H9 (cell line): ENCODE measurements at regions not wholly inside any gene's neighbourhood (a gene's known extent, or its start where the extent isn't known, plus 50 kb on each side); places are given as distances from the start of the nearest gene placed in this dataset.

Source experiments
- DNase-seq: peaks from one replicate; pipeline ENCODE4 v3.0.0-alpha.2; 2017
- H2AFZ ChIP-seq: one replicate; pipeline ENCODE4 v1.6.1; 2013; ENCODE audit warnings: mild to moderate bottlenecking, low read length, control low read depth, moderate library complexity
- H2AK5ac ChIP-seq: 2 replicates; pipeline ENCODE4 v1.6.1; 2013; ENCODE audit warnings: low read length, control low read depth, mixed read lengths; ENCODE audit not compliant: insufficient read length
- H2BK120ac ChIP-seq: one replicate; pipeline ENCODE4 v1.6.1; 2013; ENCODE audit warnings: low read depth, mild to moderate bottlenecking, low read length, control low read depth, inconsistent platforms; ENCODE audit not compliant: poor library complexity, severe bottlenecking
- H2BK12ac ChIP-seq: 2 replicates; pipeline ENCODE4 v1.6.1; 2013; ENCODE audit warnings: low read length, control low read depth, mixed read lengths, low read depth; ENCODE audit not compliant: insufficient read length
- H2BK15ac ChIP-seq: 2 replicates; pipeline ENCODE4 v1.6.1; 2013; ENCODE audit warnings: low read depth, low read length, control low read depth
- H2BK20ac ChIP-seq: one replicate; pipeline ENCODE4 v1.6.1; 2013; ENCODE audit warnings: low read depth, mild to moderate bottlenecking, low read length, control low read depth, inconsistent platforms; ENCODE audit not compliant: poor library complexity, severe bottlenecking
- H2BK5ac ChIP-seq: 2 replicates; pipeline ENCODE4 v1.6.1; 2013; ENCODE audit warnings: low read length, control low read depth, mixed read lengths; ENCODE audit not compliant: insufficient read length
- H3K14ac ChIP-seq: 2 replicates; pipeline ENCODE4 v1.6.1; 2013; ENCODE audit warnings: low read length, control low read depth; ENCODE audit not compliant: insufficient read depth
- H3K18ac ChIP-seq: 2 replicates; pipeline ENCODE4 v1.6.1; 2013; ENCODE audit warnings: low read depth, mild to moderate bottlenecking, mixed read lengths, low read length, control low read depth; ENCODE audit not compliant: insufficient read length
- H3K23ac ChIP-seq: 2 replicates; pipeline ENCODE4 v1.6.1; 2013; ENCODE audit warnings: low read length, control low read depth, mixed read lengths, low read depth; ENCODE audit not compliant: insufficient read length
- H3K23me2 ChIP-seq: 2 replicates; pipeline ENCODE4 v1.6.1; 2013; ENCODE audit warnings: low read depth, mild to moderate bottlenecking, mixed read lengths, low read length, control low read depth; ENCODE audit not compliant: insufficient read length, poor library complexity, severe bottlenecking
- H3K27ac ChIP-seq: 2 replicates; pipeline ENCODE4 v1.5.1; 2013; ENCODE audit warnings: low read length, control low read depth, mixed read lengths, low read depth; ENCODE audit not compliant: insufficient read length
- H3K27me3 ChIP-seq: 2 replicates; pipeline ENCODE4 v1.6.1; 2013; ENCODE audit warnings: low read length, control low read depth, inconsistent platforms; ENCODE audit not compliant: insufficient read depth
- H3K4ac ChIP-seq: 2 replicates; pipeline ENCODE4 v1.6.1; 2013; ENCODE audit warnings: low read depth, mild to moderate bottlenecking, control low read depth, inconsistent platforms, low read length, moderate library complexity
- H3K4me1 ChIP-seq: 2 replicates; pipeline ENCODE4 v1.6.1; 2013; ENCODE audit warnings: low read length, control low read depth, inconsistent platforms; ENCODE audit not compliant: insufficient read depth
- H3K4me2 ChIP-seq: 2 replicates; pipeline ENCODE4 v1.6.1; 2013; ENCODE audit warnings: low read length, control low read depth, mixed read lengths; ENCODE audit not compliant: insufficient read length, insufficient read depth
- H3K56ac ChIP-seq: 2 replicates; pipeline ENCODE4 v1.6.1; 2013; ENCODE audit warnings: low read depth, mild to moderate bottlenecking, mixed read lengths, low read length, control low read depth; ENCODE audit not compliant: insufficient read length
- H3K79me1 ChIP-seq: 2 replicates; pipeline ENCODE4 v1.6.1; 2013; ENCODE audit warnings: low read depth, mild to moderate bottlenecking, moderate library complexity, low read length, control low read depth, inconsistent platforms; ENCODE audit not compliant: insufficient read depth, poor library complexity, severe bottlenecking
- H3K79me2 ChIP-seq: 2 replicates; pipeline ENCODE4 v1.6.1; 2013; ENCODE audit warnings: low read length, control low read depth, inconsistent platforms; ENCODE audit not compliant: insufficient read depth
- H3K9ac ChIP-seq: 2 replicates; pipeline ENCODE4 v1.6.1; 2013; ENCODE audit warnings: low read length, control low read depth, mixed read lengths; ENCODE audit not compliant: insufficient read length; ENCODE audit errors: extremely low read depth
- H3K9me3 ChIP-seq: one replicate; pipeline ENCODE4 v1.6.1; 2013; ENCODE audit warnings: low read depth, low read length, inconsistent platforms; ENCODE audit not compliant: control insufficient read depth
- H3T11ph ChIP-seq: one replicate; pipeline ENCODE4 v1.6.1; 2013; ENCODE audit warnings: mild to moderate bottlenecking, low read length, control low read depth, inconsistent platforms
- H4K20me1 ChIP-seq: one replicate; pipeline ENCODE4 v1.6.1; 2013; ENCODE audit not compliant: control insufficient read depth, insufficient read length, insufficient read depth
- H4K5ac ChIP-seq: 2 replicates; pipeline ENCODE4 v1.6.1; 2013; ENCODE audit warnings: low read depth, mild to moderate bottlenecking, mixed read lengths, low read length, control low read depth; ENCODE audit not compliant: insufficient read length
- H4K8ac ChIP-seq: replicated peaks from 2 replicates; pipeline ENCODE4 v1.6.1; 2013; ENCODE audit warnings: low read length, control low read depth, mixed read lengths, low read depth; ENCODE audit not compliant: insufficient read length
- H4K91ac ChIP-seq: 2 replicates; pipeline ENCODE4 v1.6.1; 2013; ENCODE audit warnings: low read depth, mild to moderate bottlenecking, moderate library complexity, mixed read lengths, low read length, control low read depth; ENCODE audit not compliant: insufficient read length
- H3K27ac Mint-ChIP-seq, 3 experiments: 2 replicates in 2 of 3; 3 replicates in 1 of 3; pipeline ENCODE4 v1.8.0; 2020 to 2021; ENCODE audit warnings: mixed read lengths in 3 of 3, mild to moderate bottlenecking in 1 of 3, moderate library complexity in 1 of 3
- H3K27me3 Mint-ChIP-seq: 2 replicates; pipeline ENCODE4 v1.8.0; 2021; ENCODE audit warnings: low read depth, mild to moderate bottlenecking, moderate library complexity, mixed read lengths
- H3K36me3 Mint-ChIP-seq, 3 experiments: 2 replicates in 2 of 3; 3 replicates in 1 of 3; pipeline ENCODE4 v1.8.0; 2020 to 2021; ENCODE audit warnings: low read depth in 3 of 3, mixed read lengths in 3 of 3; ENCODE audit not compliant: insufficient read depth in 1 of 3
- H3K4me1 Mint-ChIP-seq, 2 experiments: 2 replicates each; pipeline ENCODE4 v1.8.0; 2020; ENCODE audit warnings: mixed read lengths in 2 of 2
- H3K4me3 Mint-ChIP-seq, 2 experiments: 2 replicates in 1 of 2; 3 replicates in 1 of 2; pipeline ENCODE4 v1.8.0; 2020 to 2021; ENCODE audit warnings: mild to moderate bottlenecking in 2 of 2, mixed read lengths in 2 of 2, moderate library complexity in 1 of 2
- H3K9me3 Mint-ChIP-seq, 2 experiments: 2 replicates in 1 of 2; 3 replicates in 1 of 2; pipeline ENCODE4 v1.8.0; 2020; ENCODE audit warnings: mild to moderate bottlenecking in 2 of 2, mixed read lengths in 2 of 2, moderate library complexity in 1 of 2
- CTCF ChIP-seq: fragments of 200-600 bp; sonication (generic); conservative IDR thresholded peaks from 3 replicates; pipeline ENCODE4 v1.8.0; 2021; ENCODE audit warnings: antibody characterized with exemption, mild to moderate bottlenecking
- WGBS: extraction: QIAGEN DNeasy Blood & Tissue Kit; methylation state at CpG from one replicate; pipeline ENCODE4 v1.1.7; 2013; ENCODE audit warnings: missing lambda C conversion rate, low lambda C conversion rate, mixed read lengths; ENCODE audit not compliant: insufficient read length; ENCODE audit errors: extremely low coverage; 5-methylcytosine and 5-hydroxymethylcytosine counted together

GRCh38 chr3:191802671-191803070 lies 341.7 kb downstream of the PYDC2 start:
- no CpG with 5 or more reads among the region's 3 CpGs for WGBS
- H2AK5ac ChIP-seq = no peak overlapping the region
- H3K4me2 ChIP-seq = no peak overlapping the region
- Mint-ChIP-seq H3K9me3 (peaks cover 7 to 18% of the 10 kb centered on the region in 2 experiments; a peak in 4 of 5 replicates), H3K36me3 (peaks cover 0 to 9% (median 8%) of the 10 kb centered on the region in 3 experiments; a peak in 4 of 7 replicates), H3K27ac (no peak overlapping the region), H3K27me3 (no peaks in the 10 kb centered on the region), H3K4me1 (peaks cover 2% of the 10 kb centered on the region in 2 experiments; a peak in 3 of 4 replicates), H3K4me3 (no peak overlapping the region)
- no peak for TF ChIP-seq CTCF
- no peak overlapping the region for H4K91ac ChIP-seq
- H3K79me1 ChIP-seq = no peaks in the 10 kb centered on the region
- H3K4me1 ChIP-seq = no peaks in the 10 kb centered on the region
- H2BK15ac ChIP-seq = no peak overlapping the region
- no peaks in the 10 kb centered on the region for H3K27me3 ChIP-seq
- H3K18ac ChIP-seq = no peak overlapping the region
- H3K27ac ChIP-seq = no peak overlapping the region
- no peaks in the 10 kb centered on the region for H3K79me2 ChIP-seq
- H3K9me3 ChIP-seq = no peaks in the 10 kb centered on the region
- no peak overlapping the region for H2BK12ac ChIP-seq
- H3K4ac ChIP-seq = no peak overlapping the region
- no peak overlapping the region for H3K14ac ChIP-seq
- no peak for DNase-seq
- H3K56ac ChIP-seq = no peak overlapping the region
- H4K5ac ChIP-seq = no peak overlapping the region
- H2BK5ac ChIP-seq = no peak overlapping the region
- H4K20me1 ChIP-seq = no peaks in the 10 kb centered on the region
- no peak overlapping the region for H4K8ac ChIP-seq
- no peak overlapping the region for H3K9ac ChIP-seq
- H3K23ac ChIP-seq = no peak overlapping the region
- H2AFZ ChIP-seq = no peak overlapping the region
- H2BK120ac ChIP-seq = no peak overlapping the region
- H3T11ph ChIP-seq = no peak overlapping the region
- H3K23me2 ChIP-seq = no peaks in the 10 kb centered on the region
- H2BK20ac ChIP-seq = no peak overlapping the region
